ENCODE measurements at regions not wholly inside any gene's neighbourhood (a gene's known extent, or its start where the extent isn't known, plus 50 kb on each side); places are given as distances from the start of the nearest gene placed in this dataset.

GRCh38 chr22:27153386-27153785, 496.0 kb downstream of the MIAT start:
- no peak for DNase-seq

- DNase-seq, result no peak
These were observed 497.3 kb downstream of the MIAT start for GRCh38 chr22:27154717-27155116.

- no peak for DNase-seq
These were observed 499.6 kb downstream of the MIAT start for GRCh38 chr22:27156821-27157489.

- DNase-seq, result no peak
These were observed 500.4 kb downstream of the MIAT start for GRCh38 chr22:27157666-27158370.

GRCh38 chr22:27159016-27159415, 501.6 kb downstream of the MIAT start:
- no peak for DNase-seq

GRCh38 chr22:27159716-27160295, 502.4 kb downstream of the MIAT start:
- no peak for DNase-seq

- no peak for DNase-seq
These were observed 506.1 kb downstream of the MIAT start for GRCh38 chr22:27163162-27164137.

GRCh38 chr22:27164781-27165503, 507.6 kb downstream of the MIAT start:
- no peak for DNase-seq

- DNase-seq, result no peak
These were observed 511.3 kb downstream of the MIAT start for GRCh38 chr22:27168681-27169080.

GRCh38 chr22:27170491-27170890, 513.1 kb downstream of the MIAT start:
- DNase-seq, result no peak

- DNase-seq, result no peak
These were observed 513.8 kb downstream of the MIAT start for GRCh38 chr22:27171212-27171611.

- DNase-seq, result no peak
These were observed 516.1 kb downstream of the MIAT start for GRCh38 chr22:27173530-27173929.

- DNase-seq, result no peak
These were observed 517.8 kb downstream of the MIAT start for GRCh38 chr22:27175021-27175838.

- no peak for DNase-seq
These were observed 518.6 kb downstream of the MIAT start for GRCh38 chr22:27175974-27176373.

- DNase-seq, result no peak
These were observed 521.8 kb downstream of the MIAT start for GRCh38 chr22:27179161-27179560.

- no peak for DNase-seq
These were observed 524.1 kb downstream of the MIAT start for GRCh38 chr22:27181537-27181936.

- DNase-seq, result no peak
These were observed 526.1 kb downstream of the MIAT start for GRCh38 chr22:27183474-27183873.

- no peak for DNase-seq
These were observed 527.8 kb downstream of the MIAT start for GRCh38 chr22:27185099-27185709.

- DNase-seq, result no peak
These were observed 528.4 kb downstream of the MIAT start for GRCh38 chr22:27185760-27186302.

GRCh38 chr22:27186643-27187042, 529.3 kb downstream of the MIAT start:
- DNase-seq, result no peak
